AG04449 (cell line): ENCODE measurements at regions not wholly inside any gene's neighbourhood (a gene's known extent, or its start where the extent isn't known, plus 50 kb on each side); places are given as distances from the start of the nearest gene placed in this dataset.

Experiments
- CTCF ChIA-PET: fragments of 350-600 bp; formaldehyde crosslinking; extraction: SDS; loops from one replicate; lab custom pipeline; 2021; ENCODE audit warnings: antibody characterized with exemption; lab: Yijun Ruan, JAX
- POLR2A ChIA-PET: fragments of 400-600, 350-600 bp; formaldehyde crosslinking; extraction: SDS; loops from one replicate; lab custom pipeline; 2020; ENCODE audit warnings: antibody characterized with exemption, inconsistent platforms; lab: Yijun Ruan, JAX
- DNase-seq: peaks from one replicate; pipeline ENCODE4 v3.0.0-alpha.2; 2010; ENCODE audit warnings: low read depth, low spot score
- H3K4me3 ChIP-seq: 2 replicates; pipeline ENCODE4 v1.5.1; 2011; ENCODE audit warnings: low read depth, mild to moderate bottlenecking, control low read depth, low read length
- TF ChIP-seq, protein P1 (sequence below): IDR thresholded peaks from one replicate; pipeline ENCODE4 v1.5.1; 2011; ENCODE audit warnings: mild to moderate bottlenecking, moderate library complexity, low read length, control low read depth, inconsistent platforms; ENCODE audit not compliant: insufficient read depth; ENCODE audit errors: missing control alignments

DNA sequence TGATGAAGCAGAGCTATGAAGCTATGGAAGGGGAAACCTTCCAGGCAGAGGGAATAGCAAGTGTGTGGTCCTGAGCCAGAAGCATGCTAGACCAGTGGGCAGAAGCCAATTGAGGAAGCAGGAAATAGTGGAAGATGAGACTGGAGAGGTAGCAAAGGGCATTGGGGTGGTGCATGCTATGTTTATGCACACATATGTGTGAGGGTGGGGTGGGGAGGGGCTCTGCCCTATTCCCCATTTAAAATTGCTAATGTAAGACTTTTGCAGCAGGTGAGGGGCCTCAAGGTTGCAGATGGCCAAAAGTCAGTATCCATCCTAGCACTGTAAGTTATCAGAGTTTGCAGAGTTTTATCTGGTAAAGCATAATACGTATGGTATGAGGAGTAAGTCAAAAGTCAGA is 626.6 kb upstream of the KIRREL3 start:
- DNase-seq = no peak
- ChIA-PET CTCF (no interaction called here), POLR2A (no interaction called here)
- TF ChIP-seq, protein P1, sequence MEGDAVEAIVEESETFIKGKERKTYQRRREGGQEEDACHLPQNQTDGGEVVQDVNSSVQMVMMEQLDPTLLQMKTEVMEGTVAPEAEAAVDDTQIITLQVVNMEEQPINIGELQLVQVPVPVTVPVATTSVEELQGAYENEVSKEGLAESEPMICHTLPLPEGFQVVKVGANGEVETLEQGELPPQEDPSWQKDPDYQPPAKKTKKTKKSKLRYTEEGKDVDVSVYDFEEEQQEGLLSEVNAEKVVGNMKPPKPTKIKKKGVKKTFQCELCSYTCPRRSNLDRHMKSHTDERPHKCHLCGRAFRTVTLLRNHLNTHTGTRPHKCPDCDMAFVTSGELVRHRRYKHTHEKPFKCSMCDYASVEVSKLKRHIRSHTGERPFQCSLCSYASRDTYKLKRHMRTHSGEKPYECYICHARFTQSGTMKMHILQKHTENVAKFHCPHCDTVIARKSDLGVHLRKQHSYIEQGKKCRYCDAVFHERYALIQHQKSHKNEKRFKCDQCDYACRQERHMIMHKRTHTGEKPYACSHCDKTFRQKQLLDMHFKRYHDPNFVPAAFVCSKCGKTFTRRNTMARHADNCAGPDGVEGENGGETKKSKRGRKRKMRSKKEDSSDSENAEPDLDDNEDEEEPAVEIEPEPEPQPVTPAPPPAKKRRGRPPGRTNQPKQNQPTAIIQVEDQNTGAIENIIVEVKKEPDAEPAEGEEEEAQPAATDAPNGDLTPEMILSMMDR = no peak
- H3K4me3 ChIP-seq = no peak overlapping the region

DNA sequence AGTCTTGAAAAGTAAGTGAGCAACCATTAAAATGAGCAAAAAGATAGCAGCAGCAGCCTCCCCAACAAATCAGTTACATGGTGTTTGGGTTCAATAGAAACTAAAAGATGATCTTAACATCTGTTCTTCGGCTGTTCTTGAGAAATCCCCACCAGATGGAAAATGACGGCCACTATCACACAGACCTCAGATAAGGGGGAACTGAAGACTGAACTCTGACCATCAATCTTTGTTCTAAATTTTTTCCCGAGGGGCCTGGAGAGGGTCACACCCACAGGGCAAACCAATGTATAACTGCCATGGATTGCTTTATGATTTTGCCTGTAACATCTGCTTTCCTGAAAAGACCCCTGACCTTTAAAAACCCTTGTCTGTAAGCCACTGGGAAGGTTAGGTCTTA is 624.8 kb upstream of the KIRREL3 start:
- no peak overlapping the region for H3K4me3 ChIP-seq
- POLR2A ChIA-PET = no interaction called here
- TF ChIP-seq, protein P1 = no peak
- CTCF ChIA-PET = no interaction called here
- DNase-seq = no peak

DNA sequence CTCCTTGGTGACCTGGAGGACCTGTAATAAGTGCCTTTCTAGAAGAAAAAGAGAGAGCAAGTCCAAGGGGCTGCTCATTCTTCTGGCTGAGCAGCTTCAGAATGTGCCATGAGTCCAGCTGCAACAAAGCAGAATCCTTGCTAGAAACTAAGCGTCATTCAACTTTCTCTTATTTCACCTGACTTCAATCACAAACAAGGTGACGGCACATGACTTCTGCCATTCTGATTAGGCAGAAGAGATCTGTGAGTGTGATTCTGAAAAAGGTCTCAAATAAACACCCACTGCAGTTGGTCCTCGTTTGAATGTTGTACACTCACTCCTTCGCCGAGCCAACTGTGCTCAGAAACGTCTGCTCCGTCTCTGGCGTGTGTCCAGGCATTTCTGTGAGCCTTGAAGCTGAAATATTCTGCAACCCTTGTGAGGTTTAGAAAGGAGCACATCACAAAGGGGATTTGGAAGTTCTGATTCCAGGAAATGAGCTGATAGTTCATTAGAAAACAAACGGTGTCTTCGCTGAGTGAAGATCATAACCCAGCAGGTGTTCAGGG is 623.8 kb upstream of the KIRREL3 start:
- POLR2A ChIA-PET = no interaction called here
- no peak for DNase-seq
- no peak overlapping the region for H3K4me3 ChIP-seq
- CTCF ChIA-PET = no interaction called here
- TF ChIP-seq, protein P1 = no peak

DNA sequence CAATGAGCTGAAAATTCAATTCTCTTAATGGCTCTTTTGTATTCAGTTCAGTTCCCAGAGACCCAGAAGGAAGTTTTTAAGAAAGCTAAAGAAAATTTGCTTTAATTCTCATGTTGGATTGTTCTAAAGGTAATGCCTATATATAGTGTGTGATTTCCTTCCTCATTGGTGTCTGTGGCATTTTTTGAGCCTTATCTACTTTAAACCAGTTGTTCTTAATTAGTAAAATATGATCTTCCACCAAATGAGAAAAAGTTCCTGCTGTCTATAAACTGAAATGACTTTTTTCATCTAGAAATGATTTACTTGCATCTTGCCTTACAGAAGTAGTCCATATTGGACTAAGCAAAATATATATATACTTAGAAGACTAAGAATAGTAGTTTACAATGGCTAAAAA is 622.1 kb upstream of the KIRREL3 start:
- H3K4me3 ChIP-seq = no peak overlapping the region
- DNase-seq = no peak
- CTCF ChIA-PET = no interaction called here
- TF ChIP-seq, protein P1 = no peak
- POLR2A ChIA-PET = no interaction called here

DNA sequence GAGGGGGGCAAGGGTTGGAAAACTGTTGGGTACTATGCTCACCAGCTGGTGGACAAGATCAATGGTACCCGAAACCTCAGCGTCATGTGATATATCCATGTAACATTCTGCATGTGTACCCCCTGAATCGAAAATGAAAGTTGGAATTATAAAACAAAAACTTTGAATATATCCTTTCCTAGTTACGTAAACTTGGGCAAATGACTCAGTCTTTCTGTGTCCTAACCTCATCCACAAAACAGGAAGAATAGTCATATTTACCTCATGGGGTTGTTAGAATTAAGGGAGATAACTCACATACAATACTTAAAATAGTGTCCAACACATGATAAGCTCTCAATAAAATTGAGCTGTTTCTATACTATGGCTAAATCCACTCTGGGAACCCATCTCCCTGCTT is 620.1 kb upstream of the KIRREL3 start:
- TF ChIP-seq, protein P1 = no peak
- H3K4me3 ChIP-seq = no peak overlapping the region
- POLR2A ChIA-PET = no interaction called here
- CTCF ChIA-PET = no interaction called here
- DNase-seq = no peak

DNA sequence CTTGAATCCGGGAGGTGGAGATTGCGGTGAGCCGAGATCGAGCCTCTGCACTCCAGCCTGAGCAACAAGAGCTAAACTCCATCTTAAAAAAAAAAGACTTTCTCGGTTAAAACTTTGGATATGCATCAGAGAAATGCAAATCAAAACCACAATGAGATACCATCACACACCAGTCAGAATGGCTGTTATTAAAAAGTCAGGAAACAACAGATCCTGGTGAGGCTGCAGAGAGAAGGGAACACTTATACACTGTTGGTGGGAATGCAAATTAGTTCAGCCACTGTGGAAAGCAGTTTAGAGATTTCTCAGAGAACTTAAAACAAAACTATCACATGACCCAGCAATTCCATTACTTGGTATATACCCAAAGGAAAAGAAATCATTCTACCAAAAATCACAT is 619.4 kb upstream of the KIRREL3 start:
- CTCF ChIA-PET = no interaction called here
- TF ChIP-seq, protein P1 = no peak
- DNase-seq = no peak
- POLR2A ChIA-PET = no interaction called here
- no peak overlapping the region for H3K4me3 ChIP-seq
